HL-60/S4 treated with phorbol 12-myristate 13-acetate at 8.2 ng/mL for 4 days and 3 days (cell line): ENCODE measurements at regions not wholly inside any gene's neighbourhood (a gene's known extent, or its start where the extent isn't known, plus 50 kb on each side); places are given as distances from the start of the nearest gene placed in this dataset.

Experiments used
- in situ Hi-C: fragments of 300-500 bp; cut with MboI; formaldehyde crosslinking; loops from 2 replicates; pipeline ENCODE4 v1.15.0; 2022; ENCODE audit warnings: low sequenced_read_pairs

DNA sequence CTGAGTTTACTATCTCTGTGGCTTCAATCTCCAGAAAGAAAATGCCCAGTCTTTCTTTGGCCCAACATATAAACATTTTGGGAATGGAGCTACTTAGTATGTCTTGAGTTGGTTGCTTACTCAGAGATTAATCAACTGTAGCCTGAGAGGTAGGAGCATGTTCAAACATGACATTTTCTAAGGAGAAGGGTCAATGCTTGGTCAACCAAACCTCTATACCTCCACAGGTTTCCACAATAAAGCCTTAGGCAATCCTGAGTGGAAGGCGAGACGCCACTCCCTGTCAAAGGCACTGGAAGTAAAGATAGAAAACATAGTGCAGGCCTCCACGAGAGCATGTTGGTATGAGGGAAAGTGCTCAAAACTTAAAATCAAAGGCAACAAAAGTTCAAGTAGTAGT is 411.4 kb downstream of the KCTD16 start:
- in situ Hi-C loops, result no loop called here

GRCh38 chr5:144581044-144581443 is 410.4 kb downstream of the KCTD16 start:
- in situ Hi-C loops, result no loop called here

- in situ Hi-C loops, result no loop called here
Measured at GRCh38 chr5:144577676-144578075, 407.0 kb downstream of the KCTD16 start.

- in situ Hi-C loops, result no loop called here
Measured at GRCh38 chr5:144575736-144576135, 405.1 kb downstream of the KCTD16 start.

GRCh38 chr5:144567421-144567780 is 396.7 kb downstream of the KCTD16 start:
- in situ Hi-C loops, result no loop called here

DNA sequence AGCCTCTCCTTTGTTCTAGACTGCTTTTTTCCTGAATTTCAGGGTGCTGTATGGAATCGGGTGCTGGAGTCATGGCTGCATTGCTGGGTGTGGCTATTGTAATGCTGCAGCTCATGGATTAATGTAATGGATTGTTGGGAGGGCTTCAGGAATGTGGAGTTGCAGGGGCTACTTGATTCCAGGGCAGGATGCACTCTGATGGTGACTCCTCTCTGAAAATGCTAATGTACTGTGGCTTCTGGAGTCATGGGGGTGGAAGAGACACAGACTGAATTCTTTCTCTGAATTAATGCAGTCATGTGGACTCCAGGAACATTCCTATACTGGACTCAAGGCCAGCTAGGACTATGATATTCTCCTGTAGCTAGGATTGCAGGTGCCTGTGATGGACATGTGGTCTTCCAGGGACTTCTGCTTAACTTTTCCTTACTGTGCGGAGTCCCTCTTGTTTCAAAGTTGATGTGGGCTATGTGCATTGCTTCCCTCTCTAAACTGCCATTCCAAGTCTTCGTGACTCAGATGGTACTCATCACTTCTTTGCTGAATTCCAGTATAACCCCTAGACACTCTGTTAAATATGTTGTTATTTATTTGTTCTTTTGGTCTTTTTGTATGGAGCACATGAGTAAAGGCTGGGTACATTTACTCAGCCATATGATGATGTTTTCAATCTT is 396.2 kb downstream of the KCTD16 start:
- in situ Hi-C loops, result no loop called here

GRCh38 chr5:144549580-144549979 is 378.9 kb downstream of the KCTD16 start:
- in situ Hi-C loops, result no loop called here

DNA sequence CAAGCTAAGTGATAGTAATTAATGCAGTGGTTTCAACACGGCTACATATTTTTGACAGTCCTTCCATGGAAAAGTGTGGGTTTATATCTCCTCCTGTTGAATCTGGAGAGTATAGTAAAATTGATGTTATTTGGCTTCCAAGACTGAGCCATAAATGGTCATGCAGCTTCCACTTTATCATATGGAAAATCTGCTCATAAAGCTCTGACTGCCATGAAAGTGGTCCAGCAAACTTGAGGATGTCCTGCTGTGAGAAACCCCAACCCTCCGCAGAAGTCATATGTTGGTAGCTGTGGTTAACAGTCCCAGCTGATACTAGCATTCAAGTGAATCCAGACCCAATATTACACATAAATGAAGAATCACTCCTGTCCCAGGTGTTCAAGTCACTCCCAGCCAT is 378.3 kb downstream of the KCTD16 start:
- in situ Hi-C loops, result no loop called here

DNA sequence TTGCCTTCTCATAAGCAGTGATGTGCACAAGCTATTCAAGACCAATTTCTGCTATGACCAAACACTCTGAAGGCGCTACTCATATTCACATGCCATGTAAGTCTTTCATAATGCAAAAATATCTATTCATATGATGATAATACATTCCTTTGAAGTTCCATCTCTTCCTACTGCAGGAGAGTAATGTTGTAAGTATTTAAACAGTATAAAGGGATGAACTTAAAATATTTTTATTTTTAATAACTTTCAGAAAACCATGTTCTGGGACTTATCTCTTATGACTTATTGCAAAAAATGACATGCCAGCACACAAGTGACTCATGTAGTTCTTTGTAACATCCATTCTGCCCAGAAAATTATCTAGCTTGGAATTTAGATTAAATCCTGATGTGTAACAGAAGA is 376.4 kb downstream of the KCTD16 start:
- in situ Hi-C loops, result no loop called here

GRCh38 chr5:144538845-144539244 is 368.2 kb downstream of the KCTD16 start:
- in situ Hi-C loops, result no loop called here
